Stimulated activated CD4-positive, alpha-beta T cell treated with anti-CD3 and anti-CD28 coated beads, Interleukin-4, amount 100 ng/mL, for 48 hours (primary cell): ENCODE measurements at regions not wholly inside any gene's neighbourhood (a gene's known extent, or its start where the extent isn't known, plus 50 kb on each side); places are given as distances from the start of the nearest gene placed in this dataset.
"Not testable (repeated sequence)": the region's sequence is repeated elsewhere in the genome, so short reads cannot be mapped to it uniquely, and the experiment has no call there.

ENCODE experiments used
- DNase-seq, 2 donors: peaks; one replicate each; pipeline ENCODE4 v3.0.0-alpha.2; 2020; ENCODE audit warnings: low read depth in 2 of 2

- no peak for DNase-seq
Observed at GRCh38 chr11:15840966-15841365, 515.4 kb downstream of the SOX6 start.

- DNase-seq: no peak
Observed at GRCh38 chr11:15841931-15842740, 514.2 kb downstream of the SOX6 start.

GRCh38 chr11:15843309-15843872, 513.0 kb downstream of the SOX6 start:
- no peak for DNase-seq

GRCh38 chr11:15845261-15845660, 511.1 kb downstream of the SOX6 start:
- no peak for DNase-seq

GRCh38 chr11:15848631-15849168, 507.6 kb downstream of the SOX6 start:
- DNase-seq: no peak

GRCh38 chr11:15849257-15849656, 507.1 kb downstream of the SOX6 start:
- no peak for DNase-seq

GRCh38 chr11:15850335-15850734, 506.0 kb downstream of the SOX6 start:
- not testable (repeated sequence) for DNase-seq

- no peak for DNase-seq
Observed at GRCh38 chr11:15851051-15851498, 505.3 kb downstream of the SOX6 start.

- DNase-seq: no peak
Observed at GRCh38 chr11:15852179-15852578, 504.2 kb downstream of the SOX6 start.

- DNase-seq: no peak
Observed at GRCh38 chr11:15854245-15854644, 502.1 kb downstream of the SOX6 start.

- DNase-seq: no peak
Observed at GRCh38 chr11:15858881-15859280, 497.5 kb downstream of the SOX6 start.

- no peak for DNase-seq
Observed at GRCh38 chr11:15859411-15859810, 496.9 kb downstream of the SOX6 start.

GRCh38 chr11:15861256-15861655, 495.1 kb downstream of the SOX6 start:
- DNase-seq: no peak

GRCh38 chr11:15863411-15863810, 492.9 kb downstream of the SOX6 start:
- DNase-seq: no peak

GRCh38 chr11:15864026-15864805, 492.1 kb downstream of the SOX6 start:
- no peak for DNase-seq

GRCh38 chr11:15865212-15865987, 490.9 kb downstream of the SOX6 start:
- no peak for DNase-seq

- no peak for DNase-seq
Observed at GRCh38 chr11:15867871-15868270, 488.5 kb downstream of the SOX6 start.

- no peak for DNase-seq
Observed at GRCh38 chr11:15870911-15871310, 485.4 kb downstream of the SOX6 start.

- no peak for DNase-seq
Observed at GRCh38 chr11:15871904-15872626, 484.3 kb downstream of the SOX6 start.

- DNase-seq: no peak
Observed at GRCh38 chr11:15873501-15873900, 482.8 kb downstream of the SOX6 start.

- no peak for DNase-seq
Observed at GRCh38 chr11:15874704-15875103, 481.6 kb downstream of the SOX6 start.
